ENCODE measurements at regions not wholly inside any gene's neighbourhood (a gene's known extent, or its start where the extent isn't known, plus 50 kb on each side); places are given as distances from the start of the nearest gene placed in this dataset.
"Not testable (repeated sequence)": the region's sequence is repeated elsewhere in the genome, so short reads cannot be mapped to it uniquely, and the experiment has no call there.

- not testable (repeated sequence) for TF ChIP-seq CTCF (IDR thresholded peaks at IDR 0.05; ENCODE audit: low read length); EZH2 (IDR thresholded peaks at IDR 0.05; ENCODE audit: borderline replicate concordance, low read length)
These were observed 1565.3 kb downstream of the HACE1 start for GRCh38 chr6:103294376-103294775.

Measured in OCI-LY1 (cell line).